ENCODE measurements at regions not wholly inside any gene's neighbourhood (a gene's known extent, or its start where the extent isn't known, plus 50 kb on each side); places are given as distances from the start of the nearest gene placed in this dataset.

- Histone ChIP-seq H3K36me3 (ENCODE audit: control insufficient read depth in 2 of 2, extremely low read depth in 1 of 2, insufficient read depth in 2 of 2, low read length in 2 of 2) (no peaks in the 10 kb centered on the region), H3K27me3 (ENCODE audit: control insufficient read depth in 2 of 2, insufficient read depth in 2 of 2, low read length in 2 of 2) (no peaks in the 10 kb centered on the region), H3K9me3 (replicated peaks; ENCODE audit: control insufficient read depth, insufficient read depth, low read length) (peaks cover 8% of the 10 kb centered on the region), H3K9ac (replicated peaks; ENCODE audit: extremely low read depth, insufficient read depth, low read length) (no peak overlapping the region), H4K20me1 (replicated peaks; ENCODE audit: control insufficient read depth, extremely low read depth, insufficient read depth, low read length) (no peaks in the 10 kb centered on the region), H3K4me3 (replicated peaks in 1 of 3; ENCODE audit: insufficient read depth in 1 of 3, low read depth in 1 of 3, low read length in 3 of 3) (no peak overlapping the region), H3K27ac (ENCODE audit: insufficient read depth, low read depth, low read length) (no peak overlapping the region), H2AFZ (ENCODE audit: low read depth, low read length) (no peak overlapping the region), H3K4me1 (ENCODE audit: control insufficient read depth, extremely low read depth, insufficient read depth, low read length) (no peaks in the 10 kb centered on the region), H3K4me2 (ENCODE audit: insufficient read depth, low read length) (no peak overlapping the region), H3K9me1 (replicated peaks; ENCODE audit: control insufficient read depth, extremely low read depth, insufficient read depth, low read length) (no peaks in the 10 kb centered on the region), H3K79me2 (ENCODE audit: control insufficient read depth, insufficient read depth, low read length) (no peaks in the 10 kb centered on the region)
- DNase-seq (ENCODE audit: low read depth, low spot score) (no peak), FAIRE-seq (no peak)
- dilution Hi-C loops (cut with MboI; ENCODE audit: extremely low pct_ligation_motif_present, low sequenced_read_pairs) = no loop called here
- ChIA-PET CTCF (no interaction called here), POLR2A (no interaction called here)
- TF ChIP-seq GATA2 (IDR thresholded peaks at IDR 0.05; ENCODE audit: insufficient read depth, insufficient read length, low read depth, low read length) (no peak), EZH2 (IDR thresholded peaks at IDR 0.05; ENCODE audit: borderline replicate concordance, low read depth, low read length, severe bottlenecking) (no peak), POLR2A (IDR thresholded peaks at IDR 0.05; ENCODE audit: low read depth, low read length) (no peak), FOS (IDR thresholded peaks at IDR 0.05; ENCODE audit: borderline replicate concordance, insufficient read depth, low read length) (no peak), POLR2AphosphoS5 (IDR thresholded peaks at IDR 0.05; ENCODE audit: insufficient read depth, low read depth, low read length) (no peak), CTCF (IDR thresholded peaks at IDR 0.05; ENCODE audit: extremely low read depth in 1 of 2, insufficient read depth in 1 of 2, low read depth in 1 of 2, low read length in 2 of 2) (no peak), JUN (IDR thresholded peaks at IDR 0.05; ENCODE audit: borderline replicate concordance, insufficient read depth, insufficient read length, low read depth) (no peak), MYC (IDR thresholded peaks at IDR 0.05; ENCODE audit: low read depth, low read length) (no peak)
- TF ChIP-seq, protein P1, sequence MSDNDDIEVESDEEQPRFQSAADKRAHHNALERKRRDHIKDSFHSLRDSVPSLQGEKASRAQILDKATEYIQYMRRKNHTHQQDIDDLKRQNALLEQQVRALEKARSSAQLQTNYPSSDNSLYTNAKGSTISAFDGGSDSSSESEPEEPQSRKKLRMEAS (IDR thresholded peaks at IDR 0.05; ENCODE audit: insufficient read depth, insufficient read length) = no peak
- no TSS peak for BruUV-seq (replicated peaks)
- intact Hi-C loops (cut with micrococcal nuclease) = no loop called here
Measured at GRCh38 chr5:4207486-4207885, 611.9 kb downstream of the IRX1 start.
